AG10803 (cell line): ENCODE measurements at regions not wholly inside any gene's neighbourhood (a gene's known extent, or its start where the extent isn't known, plus 50 kb on each side); places are given as distances from the start of the nearest gene placed in this dataset.

Experiments used
- DNase-seq: peaks from one replicate; pipeline ENCODE4 v3.0.0; 2010; ENCODE audit warnings: low read depth
- H3K4me3 ChIP-seq: 2 replicates; pipeline ENCODE4 v1.5.1; 2011; ENCODE audit warnings: mild to moderate bottlenecking, low read length, control low read depth
- TF ChIP-seq, protein P1 (sequence below): conservative IDR thresholded peaks from 2 replicates; pipeline ENCODE4 v1.5.1; 2011; ENCODE audit warnings: mild to moderate bottlenecking, low read length, control low read depth, inconsistent platforms

DNA sequence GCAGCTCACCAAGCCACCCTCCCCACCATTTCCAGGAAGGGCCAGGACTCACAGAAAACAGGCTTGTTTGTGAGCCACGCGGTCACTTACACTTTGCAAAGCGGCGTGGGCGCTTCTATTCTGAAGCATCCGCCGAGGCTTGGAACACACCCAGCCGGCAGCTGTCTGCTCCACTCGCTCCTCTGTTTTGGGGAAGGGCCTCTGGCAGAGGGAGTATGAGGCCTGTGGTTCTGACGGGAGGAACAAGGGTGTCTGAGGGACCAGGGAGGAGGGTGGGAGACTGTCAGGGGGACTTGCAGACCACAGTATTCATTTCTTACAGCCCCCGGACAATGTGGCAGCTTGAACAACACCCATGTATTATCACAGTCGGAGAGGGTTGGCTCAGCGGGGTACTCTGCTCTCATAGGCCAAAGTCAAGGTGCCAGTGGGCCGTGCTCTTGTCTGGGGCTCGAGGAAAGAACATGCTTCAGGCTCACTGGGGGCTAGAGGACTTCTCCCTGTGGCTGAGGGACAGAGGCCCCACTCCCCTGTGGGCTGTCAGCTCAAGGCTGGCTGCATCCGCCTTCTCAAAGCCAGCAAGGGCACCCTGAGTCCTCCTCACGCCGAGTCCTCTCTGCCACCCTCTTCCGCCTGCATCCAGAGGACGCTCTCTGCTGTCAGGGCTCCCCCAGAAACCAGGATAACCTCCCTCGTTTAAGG lies 60.4 kb upstream of the FAM20C start:
- H3K4me3 ChIP-seq: no peak overlapping the region
- peak; percentile 17 for DNase-seq
- TF ChIP-seq, protein P1, sequence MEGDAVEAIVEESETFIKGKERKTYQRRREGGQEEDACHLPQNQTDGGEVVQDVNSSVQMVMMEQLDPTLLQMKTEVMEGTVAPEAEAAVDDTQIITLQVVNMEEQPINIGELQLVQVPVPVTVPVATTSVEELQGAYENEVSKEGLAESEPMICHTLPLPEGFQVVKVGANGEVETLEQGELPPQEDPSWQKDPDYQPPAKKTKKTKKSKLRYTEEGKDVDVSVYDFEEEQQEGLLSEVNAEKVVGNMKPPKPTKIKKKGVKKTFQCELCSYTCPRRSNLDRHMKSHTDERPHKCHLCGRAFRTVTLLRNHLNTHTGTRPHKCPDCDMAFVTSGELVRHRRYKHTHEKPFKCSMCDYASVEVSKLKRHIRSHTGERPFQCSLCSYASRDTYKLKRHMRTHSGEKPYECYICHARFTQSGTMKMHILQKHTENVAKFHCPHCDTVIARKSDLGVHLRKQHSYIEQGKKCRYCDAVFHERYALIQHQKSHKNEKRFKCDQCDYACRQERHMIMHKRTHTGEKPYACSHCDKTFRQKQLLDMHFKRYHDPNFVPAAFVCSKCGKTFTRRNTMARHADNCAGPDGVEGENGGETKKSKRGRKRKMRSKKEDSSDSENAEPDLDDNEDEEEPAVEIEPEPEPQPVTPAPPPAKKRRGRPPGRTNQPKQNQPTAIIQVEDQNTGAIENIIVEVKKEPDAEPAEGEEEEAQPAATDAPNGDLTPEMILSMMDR: no peak

DNA sequence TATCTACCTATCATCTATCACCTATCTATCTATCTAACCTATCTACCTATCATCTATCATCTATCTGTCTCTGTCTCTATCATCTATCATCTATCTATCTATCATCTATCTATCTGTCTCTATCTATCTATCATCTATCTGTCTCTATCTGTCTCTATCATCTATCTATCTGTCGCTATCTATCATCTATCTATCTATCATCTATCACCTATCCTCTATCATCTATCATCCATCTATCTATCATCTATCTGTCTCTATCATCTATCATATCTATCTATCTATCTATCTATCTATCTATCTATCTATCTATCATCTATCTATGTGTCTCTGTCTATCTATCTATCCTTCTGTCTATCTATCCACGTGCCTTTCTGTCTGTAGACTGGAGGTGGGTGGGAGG lies 59.5 kb upstream of the FAM20C start:
- TF ChIP-seq, protein P1: no peak
- DNase-seq: no peak
- H3K4me3 ChIP-seq: no peak overlapping the region

DNA sequence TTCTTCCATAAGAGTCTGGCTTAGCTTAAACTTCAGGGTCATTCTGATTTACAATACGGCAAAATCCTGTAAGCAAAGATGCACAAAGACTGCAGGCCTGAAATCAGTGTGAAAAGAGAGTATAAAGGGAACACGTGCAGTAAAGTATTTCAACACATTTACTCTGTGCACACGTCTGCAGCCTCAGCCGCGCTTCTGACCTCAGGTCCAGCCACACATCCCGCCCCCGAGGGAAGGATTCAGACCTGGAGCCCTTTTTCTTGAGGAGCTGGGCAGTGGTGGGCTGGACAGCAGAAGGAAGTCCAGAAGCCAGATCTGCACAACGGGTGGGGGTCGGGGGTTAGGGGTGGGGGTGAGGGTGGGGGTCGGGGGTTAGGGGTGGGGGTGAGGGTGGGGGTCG lies 58.9 kb upstream of the FAM20C start:
- DNase-seq: no peak
- TF ChIP-seq, protein P1: no peak
- no peak overlapping the region for H3K4me3 ChIP-seq

DNA sequence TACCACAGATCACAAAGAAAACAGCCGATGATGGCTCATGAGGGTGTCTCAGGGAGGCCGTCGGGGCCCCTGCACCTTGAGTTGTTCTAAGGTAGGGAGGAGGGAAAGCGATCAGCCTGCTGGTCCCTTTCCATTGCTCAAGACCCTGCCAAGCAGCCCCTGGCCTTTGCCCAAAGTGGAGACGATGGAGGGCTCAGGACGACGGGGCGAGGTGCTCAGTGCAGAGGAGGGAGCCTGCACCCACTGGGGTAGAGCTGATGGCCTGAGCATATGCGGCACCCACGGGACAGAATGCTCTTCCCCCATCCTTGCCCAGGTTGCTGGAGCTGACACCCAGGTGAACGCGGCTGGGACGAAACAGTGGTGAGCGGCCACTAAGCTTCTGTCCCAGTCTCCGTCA lies 58.3 kb upstream of the FAM20C start:
- TF ChIP-seq, protein P1: no peak
- no peak for DNase-seq
- H3K4me3 ChIP-seq: no peak overlapping the region

DNA sequence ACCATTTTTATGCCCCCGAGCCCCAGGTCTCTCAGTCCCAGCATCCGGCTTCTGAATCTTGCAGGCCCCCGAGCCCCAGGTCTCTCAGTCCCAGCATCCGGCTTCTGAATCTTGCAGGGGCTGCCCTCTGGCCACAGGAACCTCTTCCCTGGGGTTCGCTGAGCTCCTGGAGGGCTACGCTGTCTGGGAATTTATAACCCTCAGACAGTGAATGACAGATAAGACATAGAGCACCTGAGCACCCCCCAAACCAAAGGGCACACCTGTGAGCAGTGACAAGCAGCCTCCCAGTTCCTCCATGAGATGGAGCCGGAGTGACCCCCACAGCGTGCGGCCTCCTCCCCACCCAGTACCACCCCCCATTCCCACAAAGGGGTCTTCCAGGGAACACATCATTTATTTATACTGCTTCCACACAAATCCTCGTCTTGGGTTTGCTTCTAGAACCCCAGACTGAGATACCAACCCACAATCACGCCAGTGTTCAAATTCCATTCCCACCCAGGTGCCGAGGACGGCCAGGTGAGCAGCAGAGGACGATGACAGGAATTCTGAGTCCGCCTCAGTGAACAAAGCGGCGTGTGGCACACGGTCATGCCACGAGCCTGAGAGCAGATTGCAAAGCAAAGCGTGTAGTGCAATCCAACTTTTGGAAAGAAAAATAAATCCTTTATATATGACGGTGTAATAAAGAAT lies 57.7 kb upstream of the FAM20C start:
- TF ChIP-seq, protein P1: no peak
- no peak for DNase-seq
- no peak overlapping the region for H3K4me3 ChIP-seq

DNA sequence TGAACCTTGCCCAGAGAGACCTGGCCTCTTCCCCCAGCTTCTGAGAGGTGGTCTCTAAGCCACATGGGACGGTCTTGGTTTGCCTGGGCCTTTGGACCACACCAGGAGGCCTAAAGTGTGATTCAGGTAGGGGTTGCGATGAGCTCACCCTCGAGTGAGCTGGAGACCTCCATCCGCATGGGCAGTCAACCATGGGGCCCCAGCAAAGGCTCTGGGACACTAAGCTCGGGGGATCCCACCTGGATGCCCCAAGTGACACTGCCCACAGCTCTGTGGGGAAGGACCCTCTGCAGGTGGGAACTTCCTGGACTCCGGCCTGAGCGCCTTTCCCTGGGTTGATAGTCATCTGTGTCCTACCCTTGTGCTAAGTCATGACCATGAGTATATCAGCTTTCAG lies 57.1 kb upstream of the FAM20C start:
- no peak overlapping the region for H3K4me3 ChIP-seq
- TF ChIP-seq, protein P1: no peak
- no peak for DNase-seq
